ENCODE measurements at regions not wholly inside any gene's neighbourhood (a gene's known extent, or its start where the extent isn't known, plus 50 kb on each side); places are given as distances from the start of the nearest gene placed in this dataset.
"Not testable (repeated sequence)": the region's sequence is repeated elsewhere in the genome, so short reads cannot be mapped to it uniquely, and the experiment has no call there.

DNA sequence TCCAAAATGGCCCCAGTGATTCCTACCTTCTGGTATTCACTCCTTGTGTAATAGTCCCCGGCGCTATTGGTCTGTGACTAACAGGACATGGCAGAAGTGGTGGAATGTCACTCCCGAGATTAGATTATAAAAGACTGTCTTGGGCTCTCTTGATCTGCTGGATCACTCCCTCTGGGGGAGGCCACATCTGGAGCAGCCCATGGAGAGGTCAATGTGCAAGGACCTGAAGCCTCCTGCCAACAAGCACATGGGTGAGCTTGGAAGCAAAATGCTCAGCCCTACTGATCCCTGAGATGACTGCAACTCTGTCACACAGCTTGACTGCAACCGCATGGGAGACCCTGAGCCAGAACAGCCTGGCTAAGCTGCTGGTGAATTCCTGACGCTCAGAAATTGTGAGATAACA is 94.3 kb upstream of the GLI2 start:
- Histone ChIP-seq H3K4me3 (replicated peaks in 1 of 3) (no peak overlapping the region), H3K27ac (peak overlapping the region; percentile 63 to 66 (median 65)), H3K27me3 (no peaks in the 10 kb centered on the region), H3K9me3 (no peaks in the 10 kb centered on the region), H3K4me1 (peaks cover 10 to 37% of the 10 kb centered on the region in 2 donors), H3K36me3 (no peaks in the 10 kb centered on the region)
- DNase-seq, result peak in 1 of 2 donors; percentile 28
- TF ChIP-seq, protein P1, sequence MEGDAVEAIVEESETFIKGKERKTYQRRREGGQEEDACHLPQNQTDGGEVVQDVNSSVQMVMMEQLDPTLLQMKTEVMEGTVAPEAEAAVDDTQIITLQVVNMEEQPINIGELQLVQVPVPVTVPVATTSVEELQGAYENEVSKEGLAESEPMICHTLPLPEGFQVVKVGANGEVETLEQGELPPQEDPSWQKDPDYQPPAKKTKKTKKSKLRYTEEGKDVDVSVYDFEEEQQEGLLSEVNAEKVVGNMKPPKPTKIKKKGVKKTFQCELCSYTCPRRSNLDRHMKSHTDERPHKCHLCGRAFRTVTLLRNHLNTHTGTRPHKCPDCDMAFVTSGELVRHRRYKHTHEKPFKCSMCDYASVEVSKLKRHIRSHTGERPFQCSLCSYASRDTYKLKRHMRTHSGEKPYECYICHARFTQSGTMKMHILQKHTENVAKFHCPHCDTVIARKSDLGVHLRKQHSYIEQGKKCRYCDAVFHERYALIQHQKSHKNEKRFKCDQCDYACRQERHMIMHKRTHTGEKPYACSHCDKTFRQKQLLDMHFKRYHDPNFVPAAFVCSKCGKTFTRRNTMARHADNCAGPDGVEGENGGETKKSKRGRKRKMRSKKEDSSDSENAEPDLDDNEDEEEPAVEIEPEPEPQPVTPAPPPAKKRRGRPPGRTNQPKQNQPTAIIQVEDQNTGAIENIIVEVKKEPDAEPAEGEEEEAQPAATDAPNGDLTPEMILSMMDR (IDR thresholded peaks at IDR 0.05), result no peak
- TF ChIP-seq POLR2A (IDR thresholded peaks at IDR 0.05), result no peak
- 70 to 76% methylated on average over 5 of the region's 5 CpGs for WGBS, 2 donors
- intact Hi-C loops (cut with DNase I), result no loop called here

DNA sequence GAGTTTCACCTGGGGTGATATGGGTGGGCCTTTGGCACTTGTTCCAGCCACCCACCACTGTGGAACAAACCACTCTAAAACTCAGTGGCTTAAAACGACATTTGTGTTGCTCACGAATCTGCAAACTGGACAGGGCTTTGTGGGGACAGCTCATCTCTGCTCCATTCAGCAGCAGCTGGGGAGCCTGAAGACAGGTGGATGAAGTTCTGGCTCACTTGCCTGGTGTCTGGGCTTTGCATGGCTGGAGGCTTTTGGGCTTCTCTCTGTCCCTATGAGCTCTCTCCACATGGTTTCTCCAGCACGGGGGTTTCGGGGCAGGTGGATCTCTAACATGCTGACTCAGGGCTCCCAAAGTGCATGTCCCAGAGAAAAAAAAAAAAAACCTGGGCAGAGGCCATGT is 93.0 kb upstream of the GLI2 start:
- intact Hi-C loops (cut with DNase I), result no loop called here
- peak; percentile 76 to 79 for DNase-seq
- WGBS, 2 donors, result 24 to 64% methylated on average over 4 of the region's 4 CpGs
- Histone ChIP-seq H3K36me3 (no peaks in the 10 kb centered on the region), H3K27me3 (no peaks in the 10 kb centered on the region), H3K4me3 (replicated peaks in 1 of 3) (no peak overlapping the region), H3K4me1 (peaks cover 10 to 37% of the 10 kb centered on the region in 2 donors), H3K27ac (peak overlapping the region; percentile 65 to 75 (median 66)), H3K9me3 (no peaks in the 10 kb centered on the region)
- TF ChIP-seq, protein P1 (IDR thresholded peaks at IDR 0.05), result no peak
- TF ChIP-seq POLR2A (IDR thresholded peaks at IDR 0.05), result peak in 1 of 2 donors; percentile 44

DNA sequence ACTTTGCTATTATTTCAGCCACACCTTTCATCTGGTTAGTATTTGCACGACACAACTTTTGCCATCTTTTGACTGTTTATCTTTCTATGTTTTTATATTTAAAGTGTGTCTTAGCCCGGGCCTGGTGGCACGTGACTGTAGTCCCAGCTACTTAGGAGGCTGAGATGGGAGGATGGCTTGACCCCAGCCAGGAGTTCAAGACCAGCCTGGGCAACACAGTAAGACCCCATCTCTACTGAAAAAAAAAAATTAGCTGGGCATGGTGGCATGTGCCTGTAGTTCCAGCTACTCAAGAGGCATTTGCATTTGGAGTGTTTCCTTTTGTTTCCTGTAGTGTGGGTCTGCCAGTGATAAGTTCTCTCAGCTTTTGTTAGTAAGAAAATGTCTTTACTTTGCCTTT is 88.7 kb upstream of the GLI2 start:
- no peaks in the 10 kb centered on the region for H3K9me3 ChIP-seq
- H3K27ac ChIP-seq, result no peak overlapping the region
- intact Hi-C loops (cut with DNase I), result no loop called here
- no peaks in the 10 kb centered on the region for H3K36me3 ChIP-seq
- TF ChIP-seq, protein P1 (IDR thresholded peaks at IDR 0.05), result no peak
- TF ChIP-seq POLR2A (IDR thresholded peaks at IDR 0.05), result no peak
- H3K4me1 ChIP-seq, result peaks cover 0 to 16% of the 10 kb centered on the region in 2 donors
- 86 to 89% methylated on average over 3 of the region's 3 CpGs for WGBS, 2 donors
- no peaks in the 10 kb centered on the region for H3K27me3 ChIP-seq
- H3K4me3 ChIP-seq (replicated peaks in 1 of 3), result no peak overlapping the region
- no peak for DNase-seq

DNA sequence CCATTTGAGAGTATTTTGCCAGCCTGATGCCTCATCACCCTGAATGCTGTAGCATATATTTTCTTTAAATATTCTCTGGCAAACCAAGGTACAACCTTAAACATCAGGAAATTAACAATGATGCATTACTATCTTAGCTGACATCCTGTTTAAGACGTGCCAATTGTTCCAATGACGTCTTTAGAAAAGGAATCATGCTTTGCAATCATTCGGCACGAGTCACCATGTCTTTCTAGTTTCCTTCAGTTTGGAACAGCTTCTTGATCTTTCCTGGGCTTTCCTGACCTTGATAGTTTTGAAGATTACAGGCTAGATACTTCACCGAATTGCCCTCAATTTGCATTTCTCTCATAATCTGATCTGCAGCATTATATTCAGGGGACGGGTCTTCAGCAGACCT is 88.2 kb upstream of the GLI2 start:
- TF ChIP-seq, protein P1 (IDR thresholded peaks at IDR 0.05), result no peak
- no peak for TF ChIP-seq POLR2A (IDR thresholded peaks at IDR 0.05)
- WGBS, 2 donors, result 82 to 83% methylated on average over 6 of the region's 6 CpGs

DNA sequence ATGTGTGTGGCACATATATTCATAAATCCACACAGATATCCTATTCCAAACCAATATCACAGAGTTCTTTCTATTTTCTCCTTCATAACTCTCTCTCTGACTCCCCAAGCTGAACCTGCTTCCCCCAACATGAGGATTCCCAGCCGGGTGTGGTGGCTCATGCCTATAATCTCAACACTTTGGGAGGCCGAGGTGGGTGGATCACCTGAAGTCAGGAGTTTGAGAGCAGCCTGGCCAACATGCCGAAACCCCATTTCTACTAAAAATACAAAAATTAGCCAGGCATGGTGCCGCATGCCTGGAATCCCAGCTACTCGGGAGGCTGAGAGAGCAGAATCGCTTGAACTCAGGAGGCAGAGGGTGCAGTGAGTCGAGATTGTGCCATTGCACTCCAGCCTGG is 86.3 kb upstream of the GLI2 start:
- DNase-seq; H3K27ac ChIP-seq; H3K27me3 ChIP-seq; H3K9me3 ChIP-seq; H3K4me3 ChIP-seq (replicated peaks in 1 of 3); H3K36me3 ChIP-seq; intact Hi-C loops (cut with DNase I); H3K4me1 ChIP-seq: not testable (repeated sequence)
- 68 to 92% methylated on average over 7 of the region's 7 CpGs for WGBS, 2 donors

More for the DNA sequence above, 88.2 kb upstream of the GLI2 start:
- Histone ChIP-seq H3K27me3 (no peaks in the 10 kb centered on the region), H3K4me3 (replicated peaks in 1 of 3) (no peak overlapping the region), H3K9me3 (no peaks in the 10 kb centered on the region), H3K4me1 (peaks cover 0 to 11% of the 10 kb centered on the region in 2 donors), H3K36me3 (no peaks in the 10 kb centered on the region), H3K27ac (no peak overlapping the region)
- no peak for DNase-seq
- intact Hi-C loops (cut with DNase I), result no loop called here
